H1 (cell line): ENCODE measurements at regions not wholly inside any gene's neighbourhood (a gene's known extent, or its start where the extent isn't known, plus 50 kb on each side); places are given as distances from the start of the nearest gene placed in this dataset.
A peak's percentile ranks its signal among the peaks of the same experiment; 100 is the strongest.

Experiments
- CTCF ChIA-PET: fragments of 300-600 bp; sonication (Branson Sonifier 250); formaldehyde crosslinking; loops from one replicate; lab custom pipeline; 2021; ENCODE audit not compliant: partially characterized antibody; lab: Charles Lee
- POLR2A ChIA-PET: fragments of 300-600 bp; sonication (Branson Sonifier 250); formaldehyde crosslinking; loops from one replicate; lab custom pipeline; 2021; ENCODE audit warnings: inconsistent platforms; ENCODE audit not compliant: partially characterized antibody; lab: Charles Lee
- DNase-seq, 2 experiments: peaks; one replicate each; pipeline versions ENCODE4 v3.0.0 to v3.0.0-alpha.2; 2010 to 2022; ENCODE audit warnings: low spot score in 2 of 2, low read depth in 1 of 2, mixed read lengths in 1 of 2
- FAIRE-seq: peaks from 2 replicates; lab custom pipeline; 2011; peaks lifted over from hg19 to GRCh38; lab: Jason Lieb, UNC
- H2AFZ ChIP-seq: 2 replicates; pipeline ENCODE4 v1.8.1; 2012; ENCODE audit warnings: low read length, inconsistent platforms
- H2AK5ac ChIP-seq: 2 replicates; pipeline ENCODE4 v1.6.1; 2013; ENCODE audit warnings: low read depth, low read length
- H2BK120ac ChIP-seq: replicated peaks from 2 replicates; pipeline ENCODE3; 2013; ENCODE audit warnings: low read depth, low read length, inconsistent platforms
- H2BK12ac ChIP-seq: 2 replicates; pipeline ENCODE4 v1.6.1; 2013; ENCODE audit warnings: low read depth, low read length
- H2BK15ac ChIP-seq: 2 replicates; pipeline ENCODE4 v1.6.1; 2013; ENCODE audit warnings: low read length
- H2BK20ac ChIP-seq: 2 replicates; pipeline ENCODE4 v1.6.1; 2013; ENCODE audit warnings: low read length
- H2BK5ac ChIP-seq: 2 replicates; pipeline ENCODE4 v1.6.1; 2013; ENCODE audit warnings: low read depth, low read length
- H3K14ac ChIP-seq: 2 replicates; pipeline ENCODE4 v1.6.1; 2013; ENCODE audit warnings: inconsistent platforms; ENCODE audit not compliant: insufficient read length
- H3K18ac ChIP-seq: 2 replicates; pipeline ENCODE4 v1.6.1; 2013; ENCODE audit warnings: low read length; ENCODE audit errors: extremely low read depth
- H3K23ac ChIP-seq: 2 replicates; pipeline ENCODE4 v1.6.1; 2013; ENCODE audit warnings: inconsistent platforms; ENCODE audit not compliant: insufficient read length
- H3K23me2 ChIP-seq: 2 replicates; pipeline ENCODE4 v1.6.1; 2013; ENCODE audit warnings: low read depth, low read length
- H3K27ac ChIP-seq: 2 replicates; pipeline ENCODE4 v1.6.1; 2011; ENCODE audit warnings: low read depth, low read length, inconsistent platforms
- H3K27me3 ChIP-seq, 4 experiments: replicated peaks in 1 of 4; 1 replicate in 1 of 4; 2 replicates in 3 of 4; pipeline versions ENCODE4 v1.6.1 to v1.8.1; 2011 to 2013; ENCODE audit warnings: low read length in 3 of 4, mild to moderate bottlenecking in 3 of 4, inconsistent platforms in 2 of 4, mixed read lengths in 2 of 4, moderate library complexity in 1 of 4; ENCODE audit not compliant: control insufficient read depth in 3 of 4, insufficient read depth in 3 of 4; ENCODE audit errors: extremely low read depth in 1 of 4
- H3K36me3 ChIP-seq, 4 experiments: 2 replicates each; pipeline versions ENCODE4 v1.6.1 to v1.8.1; 2011 to 2013; ENCODE audit warnings: mild to moderate bottlenecking in 4 of 4, low read length in 3 of 4, moderate library complexity in 2 of 4, control low read depth in 1 of 4, inconsistent platforms in 1 of 4; ENCODE audit not compliant: insufficient read depth in 4 of 4, control insufficient read depth in 2 of 4
- H3K4ac ChIP-seq: replicated peaks from 2 replicates; pipeline ENCODE3; 2013; ENCODE audit warnings: low read length, low read depth, mixed read lengths, inconsistent platforms; ENCODE audit not compliant: insufficient read length
- H3K4me1 ChIP-seq, 4 experiments: replicated peaks in 1 of 4; 1 replicate in 1 of 4; 2 replicates in 3 of 4; pipeline versions ENCODE4 v1.6.1 to v1.8.1; 2011 to 2013; ENCODE audit warnings: low read length in 3 of 4, inconsistent platforms in 2 of 4, mixed read lengths in 1 of 4; ENCODE audit not compliant: insufficient read depth in 4 of 4, control insufficient read depth in 3 of 4
- H3K4me2 ChIP-seq, 2 experiments: 2 replicates each; pipeline versions ENCODE4 v1.6.1 to v1.8.1; 2011 to 2013; ENCODE audit warnings: low read depth in 2 of 2, low read length in 2 of 2, control low read depth in 1 of 2, inconsistent platforms in 1 of 2, mild to moderate bottlenecking in 1 of 2; ENCODE audit not compliant: insufficient read depth in 1 of 2
- H3K4me3 ChIP-seq, 4 experiments: fragments of 200-600, 300-600 bp in 1 of 4; sonication (generic), shearing (Covaris generic), sonication (Bioruptor Twin) in 1 of 4; 2 replicates each; pipeline versions ENCODE4 v1.5.1 to v1.8.1; 2011 to 2016; ENCODE audit warnings: low read length in 4 of 4, low read depth in 3 of 4, control low read depth in 2 of 4, inconsistent platforms in 2 of 4, mild to moderate bottlenecking in 2 of 4, mixed read lengths in 1 of 4, moderate library complexity in 1 of 4; ENCODE audit not compliant: insufficient read depth in 2 of 4; ENCODE audit errors: extremely low read depth in 1 of 4
- H3K56ac ChIP-seq: replicated peaks from 2 replicates; pipeline ENCODE3; 2013; ENCODE audit warnings: low read depth, mild to moderate bottlenecking, mixed read lengths, low read length, inconsistent platforms; ENCODE audit not compliant: insufficient read length
- H3K79me1 ChIP-seq: 2 replicates; pipeline ENCODE4 v1.6.1; 2013; ENCODE audit warnings: low read depth, low read length, control low read depth
- H3K79me2 ChIP-seq, 2 experiments: 2 replicates each; pipeline versions ENCODE4 v1.6.1 to v1.8.1; 2012 to 2013; ENCODE audit warnings: low read length in 2 of 2, mild to moderate bottlenecking in 2 of 2, inconsistent platforms in 1 of 2; ENCODE audit not compliant: insufficient read depth in 2 of 2, control insufficient read depth in 1 of 2
- H3K9ac ChIP-seq, 4 experiments: replicated peaks in 1 of 4; 1 replicate in 1 of 4; 2 replicates in 3 of 4; pipeline versions ENCODE4 v1.6.1 to v1.8.1; 2011 to 2013; ENCODE audit warnings: low read depth in 3 of 4, low read length in 3 of 4, control low read depth in 2 of 4, mild to moderate bottlenecking in 2 of 4, moderate library complexity in 2 of 4, inconsistent platforms in 1 of 4; ENCODE audit errors: extremely low read depth in 1 of 4
- H3K9me3 ChIP-seq, 2 experiments: 2 replicates each; pipeline versions ENCODE4 v1.6.1 to v1.8.1; 2012 to 2013; ENCODE audit warnings: mild to moderate bottlenecking in 2 of 2, moderate library complexity in 2 of 2, control low read depth in 1 of 2, inconsistent platforms in 1 of 2, low read depth in 1 of 2, low read length in 1 of 2, mixed read lengths in 1 of 2; ENCODE audit not compliant: insufficient read depth in 2 of 2
- H4K20me1 ChIP-seq, 2 experiments: replicated peaks in 1 of 2; 2 replicates each; pipeline versions ENCODE3 to v1.8.1; 2011 to 2013; ENCODE audit warnings: inconsistent platforms in 2 of 2, low read length in 2 of 2, mild to moderate bottlenecking in 1 of 2; ENCODE audit not compliant: insufficient read depth in 2 of 2, control insufficient read depth in 1 of 2
- H4K5ac ChIP-seq: 2 replicates; pipeline ENCODE4 v1.6.1; 2013; ENCODE audit warnings: low read length, low read depth, mixed read lengths, inconsistent platforms; ENCODE audit not compliant: insufficient read length
- H4K8ac ChIP-seq: 2 replicates; pipeline ENCODE4 v1.8.0; 2013; ENCODE audit warnings: mild to moderate bottlenecking, moderate library complexity, low read length, inconsistent platforms; ENCODE audit not compliant: insufficient read depth; ENCODE audit errors: extremely low read depth
- H4K91ac ChIP-seq: replicated peaks from 2 replicates; pipeline ENCODE3; 2013; ENCODE audit warnings: low read length, mixed read lengths, inconsistent platforms; ENCODE audit not compliant: insufficient read length
- JUND ChIP-seq: IDR thresholded peaks from 2 replicates; pipeline ENCODE4 v1.6.1; 2011; ENCODE audit warnings: mild to moderate bottlenecking, improper control_type of control experiment, low read length
- PHF8 ChIP-seq: fragments of 200-600 bp; sonication (generic); conservative IDR thresholded peaks from 2 replicates; pipeline ENCODE4 v1.7.1; 2012; ENCODE audit warnings: low read depth, mild to moderate bottlenecking, inconsistent platforms, low read length, moderate library complexity
- POLR2A ChIP-seq, 2 experiments: IDR thresholded peaks; 1 replicate in 1 of 2; 2 replicates in 1 of 2; pipeline ENCODE4 v1.6.1; 2011; ENCODE audit warnings: low read depth in 2 of 2, low read length in 2 of 2, mild to moderate bottlenecking in 2 of 2; ENCODE audit errors: control extremely low read depth in 1 of 2
- RAD21 ChIP-seq, 2 experiments: IDR thresholded peaks in 1 of 2; conservative IDR thresholded peaks in 1 of 2; 2 replicates each; pipeline ENCODE4 v1.6.1; 2011; ENCODE audit warnings: low read depth in 2 of 2, low read length in 2 of 2, improper control_type of control experiment in 1 of 2, inconsistent platforms in 1 of 2, mild to moderate bottlenecking in 1 of 2, moderate library complexity in 1 of 2
- SP4 ChIP-seq: IDR thresholded peaks from 2 replicates; pipeline ENCODE4 v1.6.1; 2012; ENCODE audit warnings: low read length, inconsistent platforms
- SUZ12 ChIP-seq: fragments of 200-600 bp; sonication (generic); IDR thresholded peaks from 2 replicates; pipeline ENCODE4 v1.6.1; 2012; ENCODE audit warnings: mild to moderate bottlenecking, inconsistent platforms, low read length, moderate library complexity, mixed read lengths
- WGBS, 2 experiments: shearing (Covaris generic) in 1 of 2; methylation state at CpG; one replicate each; pipeline versions ENCODE4 v1.1.6 to v1.1.7; 2013 to 2015; ENCODE audit warnings: low lambda C conversion rate in 2 of 2, mixed read lengths in 2 of 2, inconsistent platforms in 1 of 2, low coverage in 1 of 2, missing lambda C conversion rate in 1 of 2; ENCODE audit not compliant: insufficient replicate concordance in 2 of 2, insufficient coverage in 1 of 2, insufficient read length in 1 of 2; ENCODE audit errors: extremely low coverage in 1 of 2, missing lambda C conversion rate in 1 of 2; 5-methylcytosine and 5-hydroxymethylcytosine counted together
- TF ChIP-seq, protein P1 (sequence below): IDR thresholded peaks from 2 replicates; pipeline ENCODE4 v1.6.1; 2012; ENCODE audit warnings: inconsistent platforms

GRCh38 chr7:12064586-12065127, 146.4 kb upstream of the TMEM106B start:
- Histone ChIP-seq H2BK5ac (no peak overlapping the region), H2AK5ac (no peak overlapping the region), H3K56ac (no peak overlapping the region), H3K4me3 (no peak overlapping the region), H3K9me3 (no peaks in the 10 kb centered on the region), H3K27ac (no peak overlapping the region), H3K4me1 (peaks cover 0 to 2% (median under 1%) of the 10 kb centered on the region in 4 experiments; a peak in 3 of 7 replicates), H3K36me3 (no peaks in the 10 kb centered on the region), H3K27me3 (no peaks in the 10 kb centered on the region), H2AFZ (no peak overlapping the region), H4K20me1 (no peaks in the 10 kb centered on the region), H4K5ac (peak overlapping the region; percentile 31), H3K4ac (no peak overlapping the region), H2BK120ac (no peak overlapping the region), H3K9ac (no peak overlapping the region), H2BK20ac (no peak overlapping the region), H3K23ac (no peak overlapping the region), H4K91ac (no peak overlapping the region), H3K23me2 (no peaks in the 10 kb centered on the region), H3K79me2 (no peaks in the 10 kb centered on the region), H3K79me1 (no peaks in the 10 kb centered on the region), H3K4me2 (no peak overlapping the region), H3K14ac (no peak overlapping the region), H2BK15ac (no peak overlapping the region), H2BK12ac (no peak overlapping the region), H3K18ac (no peak overlapping the region), H4K8ac (no peak overlapping the region)
- FAIRE-seq, result no peak
- ChIA-PET CTCF (interaction anchor here (0.9 to 3.4 kb wide), 10 partner anchors 8 to 455 kb away, joined by 3 to 13 read pairs (median 3); no protein-coding TSS in a partner anchor), POLR2A (no interaction called here)
- 89% methylated on average over 1 of the region's 1 CpG; no CpG with 5 or more reads in 1 of the 2 experiments for WGBS, 2 experiments
- no peak for DNase-seq
- TF ChIP-seq RAD21 (IDR thresholded peaks at IDR 0.05 in 1 of 2, conservative IDR thresholded peaks at IDR 0.05 in 1 of 2; ENCODE audit: low read depth in 2 of 2, low read length in 2 of 2) (no peak), PHF8 (no peak), SP4 (no peak), POLR2A (IDR thresholded peaks at IDR 0.05; ENCODE audit: control extremely low read depth in 1 of 2, low read depth in 2 of 2, low read length in 2 of 2) (no peak), JUND (no peak), SUZ12 (no peak)
- TF ChIP-seq, protein P1, sequence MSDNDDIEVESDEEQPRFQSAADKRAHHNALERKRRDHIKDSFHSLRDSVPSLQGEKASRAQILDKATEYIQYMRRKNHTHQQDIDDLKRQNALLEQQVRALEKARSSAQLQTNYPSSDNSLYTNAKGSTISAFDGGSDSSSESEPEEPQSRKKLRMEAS, result no peak
